NCI-H510A (cell line): ENCODE measurements at regions not wholly inside any gene's neighbourhood (a gene's known extent, or its start where the extent isn't known, plus 50 kb on each side); places are given as distances from the start of the nearest gene placed in this dataset.

Source experiments
- DNase-seq: peaks from one replicate; lab custom pipeline; 2025; lab: John Stamatoyannopoulos, UW

- DNase-seq = no peak
Observed at GRCh38 chr13:111893607-111894443, 173.1 kb upstream of the SOX1 start.

- DNase-seq = no peak
Observed at GRCh38 chr13:111895896-111896821, 170.8 kb upstream of the SOX1 start.

DNA sequence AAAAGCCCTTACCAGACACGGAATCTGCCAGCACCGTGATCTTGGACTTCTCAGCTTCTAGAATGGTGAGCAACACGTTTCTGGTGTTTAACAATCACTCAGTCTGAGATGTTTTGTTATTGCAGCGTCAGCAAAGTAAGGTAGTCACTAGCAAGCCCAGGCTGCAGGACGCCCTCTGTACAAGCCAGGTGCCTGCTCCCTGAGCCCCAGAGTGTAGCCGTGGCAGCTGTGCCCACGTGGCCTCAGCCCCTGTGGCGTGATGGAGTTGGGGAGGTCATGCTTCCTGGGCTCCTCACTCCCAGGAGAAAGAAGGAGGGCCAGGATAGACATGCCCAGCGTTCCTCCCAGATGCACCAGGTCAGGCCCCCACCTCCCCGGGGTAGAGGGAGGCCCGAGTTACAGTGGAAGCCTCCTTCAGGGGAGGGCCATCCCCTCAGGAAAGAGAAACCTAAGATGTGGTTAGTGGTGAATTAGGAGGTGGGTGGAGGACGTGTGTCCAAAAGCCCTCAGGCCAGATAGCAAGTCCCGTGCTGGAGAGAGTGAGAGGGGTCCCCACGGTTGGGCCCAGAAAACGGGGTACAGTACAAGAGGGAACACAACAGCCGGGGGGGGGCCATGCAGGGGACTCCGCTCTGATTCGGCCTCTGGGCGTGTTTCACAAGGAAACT lies 169.6 kb upstream of the SOX1 start:
- no peak for DNase-seq

DNA sequence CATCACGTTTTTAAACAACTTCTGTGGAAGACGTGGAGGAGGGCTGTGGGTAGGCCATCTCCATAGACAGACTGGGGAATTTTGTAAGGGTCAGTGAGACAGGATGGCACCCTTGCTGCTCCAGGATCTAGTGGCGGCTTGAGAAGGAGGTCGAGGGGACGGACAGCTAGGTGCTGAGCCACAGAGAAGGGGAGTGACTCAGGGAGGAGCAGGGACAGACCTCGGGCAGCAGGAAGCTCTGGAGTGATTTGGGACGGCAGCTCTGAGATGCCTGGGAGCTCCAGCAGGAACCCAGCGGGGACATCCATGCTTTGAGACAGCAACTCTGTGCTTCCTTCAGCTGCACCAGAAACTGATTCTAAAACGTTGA lies 169.1 kb upstream of the SOX1 start:
- DNase-seq = no peak

GRCh38 chr13:111898956-111899713 lies 167.8 kb upstream of the SOX1 start:
- no peak for DNase-seq

- no peak for DNase-seq
Observed at GRCh38 chr13:111899714-111900389, 167.1 kb upstream of the SOX1 start.

- DNase-seq = no peak
Observed at GRCh38 chr13:111900390-111901131, 166.4 kb upstream of the SOX1 start.

DNA sequence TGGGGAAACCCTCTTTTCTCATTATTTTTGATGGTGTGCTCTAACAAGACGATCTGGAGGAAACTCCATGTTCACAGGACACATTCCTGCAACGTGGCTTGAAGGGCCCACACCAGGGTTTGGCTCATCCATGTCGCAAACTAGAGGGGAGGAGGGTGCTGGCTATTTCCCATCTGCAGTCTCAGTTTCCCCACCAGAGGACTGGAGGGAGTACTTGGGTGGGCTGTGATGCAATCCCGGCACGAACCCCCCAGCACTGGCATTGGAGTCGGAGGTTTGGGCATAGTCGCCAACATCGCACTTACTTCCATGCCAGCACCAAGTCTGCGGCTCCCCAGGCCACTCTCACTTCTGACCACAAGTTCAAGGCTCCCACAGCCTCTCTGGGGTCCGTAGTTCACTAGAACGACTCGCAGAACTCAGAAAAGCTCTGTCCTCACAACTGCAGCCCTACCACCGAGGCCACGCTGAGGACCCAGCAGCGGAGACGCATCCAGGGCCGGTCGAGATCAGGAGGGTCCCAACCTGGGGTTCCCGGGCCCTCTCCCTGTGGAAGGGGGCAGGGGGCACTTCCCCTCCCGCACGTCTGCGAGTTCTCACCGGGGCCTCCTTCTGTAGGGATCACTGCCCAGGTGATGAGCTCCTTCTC lies 165.6 kb upstream of the SOX1 start:
- no peak for DNase-seq

DNA sequence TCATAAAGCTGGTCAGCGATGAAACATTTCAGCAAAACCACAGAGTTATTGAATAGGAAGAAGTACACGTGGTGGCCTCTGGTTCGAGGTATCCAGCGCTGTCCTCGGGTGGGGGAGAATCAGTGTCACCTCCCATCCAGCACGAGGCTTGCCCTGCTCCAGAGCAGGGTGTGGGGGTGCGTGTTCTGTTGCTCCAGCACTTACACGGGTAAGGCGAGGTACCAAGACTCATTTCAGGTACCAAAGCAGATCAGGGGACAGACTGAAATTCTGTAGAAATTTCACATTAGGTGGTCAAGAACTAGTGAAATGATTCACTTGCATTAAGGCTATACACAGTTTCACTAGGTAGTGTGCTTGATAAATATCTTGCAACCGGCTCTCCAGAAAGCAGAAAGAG lies 164.2 kb upstream of the SOX1 start:
- no peak for DNase-seq

- no peak for DNase-seq
Observed at GRCh38 chr13:111903143-111903542, 163.8 kb upstream of the SOX1 start.

DNA sequence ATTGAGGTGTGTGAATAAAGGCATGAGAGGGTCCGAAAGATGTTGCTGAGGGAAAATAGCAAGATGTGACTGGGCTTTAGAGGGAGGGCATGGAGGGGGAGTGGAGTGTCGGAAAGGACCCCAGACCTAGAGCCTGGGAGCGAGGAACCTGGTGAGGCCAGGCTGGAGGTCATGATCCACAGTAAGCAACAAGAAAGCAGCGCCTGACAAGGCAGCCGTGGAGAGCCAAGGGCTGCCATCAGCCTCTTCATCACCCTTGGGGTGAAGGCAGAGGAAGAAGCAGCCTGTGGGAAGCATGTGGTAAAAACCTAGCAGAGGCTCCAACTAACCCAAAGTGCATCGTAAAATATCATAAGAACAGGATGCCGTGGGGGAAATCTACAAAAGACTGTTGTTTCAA lies 162.8 kb upstream of the SOX1 start:
- no peak for DNase-seq

GRCh38 chr13:111904701-111905608 lies 162.0 kb upstream of the SOX1 start:
- no peak for DNase-seq

DNA sequence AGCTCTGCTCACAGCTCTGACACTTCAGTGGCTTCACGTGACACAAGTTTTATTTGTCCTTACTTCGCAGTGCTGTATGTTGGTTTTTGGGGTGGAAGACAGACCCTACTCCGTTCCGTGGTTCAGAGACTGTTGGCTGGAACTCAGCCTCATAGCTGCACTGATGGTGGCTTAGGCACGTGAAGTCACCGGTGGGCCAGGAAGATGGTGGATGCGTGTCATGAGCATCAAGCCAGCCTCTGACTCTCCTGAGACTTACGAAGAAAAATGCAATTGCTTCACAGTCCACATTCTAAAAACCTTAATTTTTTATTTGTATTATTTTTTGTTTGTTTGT lies 161.4 kb upstream of the SOX1 start:
- DNase-seq = no peak

DNA sequence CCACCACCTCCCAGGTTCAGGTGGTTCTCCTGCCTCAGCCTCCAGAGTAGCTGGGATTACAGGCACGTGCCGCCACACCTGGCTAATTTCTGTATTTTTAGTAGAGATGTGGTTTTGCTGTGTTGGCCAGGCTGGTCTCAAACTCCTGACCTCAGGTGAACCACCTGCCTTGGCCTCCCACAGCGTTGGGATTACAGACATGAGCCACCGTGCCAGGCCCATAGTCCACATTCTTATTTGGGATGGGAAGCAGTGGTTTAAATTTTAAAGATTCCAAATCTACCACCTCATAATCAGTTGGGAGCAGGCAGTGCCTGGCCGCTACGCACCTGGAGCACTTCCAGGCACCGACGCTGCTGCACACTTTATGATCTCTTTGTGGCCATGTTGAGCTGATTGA lies 160.6 kb upstream of the SOX1 start:
- no peak for DNase-seq

- no peak for DNase-seq
Observed at GRCh38 chr13:111906816-111907215, 160.1 kb upstream of the SOX1 start.

DNA sequence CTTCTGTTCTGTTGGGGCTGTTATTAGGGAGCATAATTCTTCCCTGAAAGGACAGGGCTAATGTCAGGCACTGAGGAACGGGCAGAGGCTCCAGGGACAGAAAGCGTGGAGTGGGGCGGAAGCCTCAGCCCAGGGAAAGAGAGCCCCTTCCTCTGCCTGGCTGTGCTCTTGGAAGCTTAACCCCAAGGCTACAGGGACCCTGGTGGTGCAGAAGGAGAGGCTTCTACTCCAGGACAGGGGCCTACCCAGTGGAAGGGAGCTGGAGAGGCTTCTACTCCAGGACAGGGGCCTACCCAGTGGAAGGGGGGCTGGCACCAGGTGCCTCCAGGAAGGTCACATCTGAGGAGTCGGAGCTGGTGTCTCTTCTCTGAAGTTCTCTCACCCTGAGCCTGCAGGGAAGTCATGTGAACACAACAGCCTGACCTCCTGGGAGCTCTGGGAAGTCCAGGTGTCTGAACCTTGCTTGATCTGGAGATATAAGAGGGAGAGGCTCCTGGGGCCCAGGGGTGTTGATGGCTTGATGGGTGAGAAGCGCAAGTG lies 159.5 kb upstream of the SOX1 start:
- no peak for DNase-seq

DNA sequence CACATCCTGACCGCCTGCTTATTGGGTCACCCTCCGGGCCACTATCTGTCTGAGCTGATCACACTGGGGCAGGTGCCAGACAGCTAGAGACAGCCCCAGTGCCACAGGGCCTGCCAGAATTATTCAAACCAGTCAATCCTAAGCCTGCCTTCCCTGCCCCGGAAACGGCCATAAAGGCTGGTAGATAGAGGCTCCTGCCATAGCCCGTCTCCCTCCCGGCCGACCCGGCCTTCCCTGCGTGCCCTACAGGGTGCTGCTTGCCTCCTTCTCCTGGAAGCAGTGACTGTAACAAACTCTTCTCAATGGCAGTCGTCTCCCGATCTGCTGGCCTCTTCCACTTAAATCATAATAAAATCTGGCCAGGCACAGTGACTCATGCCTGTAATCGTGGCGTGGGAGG lies 158.6 kb upstream of the SOX1 start:
- no peak for DNase-seq

GRCh38 chr13:111908981-111909380 lies 158.0 kb upstream of the SOX1 start:
- no peak for DNase-seq

- no peak for DNase-seq
Observed at GRCh38 chr13:111909501-111909900, 157.4 kb upstream of the SOX1 start.
